ENCODE measurements at regions not wholly inside any gene's neighbourhood (a gene's known extent, or its start where the extent isn't known, plus 50 kb on each side); places are given as distances from the start of the nearest gene placed in this dataset.
"Not testable (repeated sequence)": the region's sequence is repeated elsewhere in the genome, so short reads cannot be mapped to it uniquely, and the experiment has no call there.

GRCh38 chr21:41570791-41571355, 62.9 kb upstream of the TMPRSS2 start:
- no peak overlapping the region for H3K4me3 ChIP-seq (ENCODE audit: low read depth, low read length)
- DNase-seq (ENCODE audit: low read depth): no peak
- TF ChIP-seq, protein P1, sequence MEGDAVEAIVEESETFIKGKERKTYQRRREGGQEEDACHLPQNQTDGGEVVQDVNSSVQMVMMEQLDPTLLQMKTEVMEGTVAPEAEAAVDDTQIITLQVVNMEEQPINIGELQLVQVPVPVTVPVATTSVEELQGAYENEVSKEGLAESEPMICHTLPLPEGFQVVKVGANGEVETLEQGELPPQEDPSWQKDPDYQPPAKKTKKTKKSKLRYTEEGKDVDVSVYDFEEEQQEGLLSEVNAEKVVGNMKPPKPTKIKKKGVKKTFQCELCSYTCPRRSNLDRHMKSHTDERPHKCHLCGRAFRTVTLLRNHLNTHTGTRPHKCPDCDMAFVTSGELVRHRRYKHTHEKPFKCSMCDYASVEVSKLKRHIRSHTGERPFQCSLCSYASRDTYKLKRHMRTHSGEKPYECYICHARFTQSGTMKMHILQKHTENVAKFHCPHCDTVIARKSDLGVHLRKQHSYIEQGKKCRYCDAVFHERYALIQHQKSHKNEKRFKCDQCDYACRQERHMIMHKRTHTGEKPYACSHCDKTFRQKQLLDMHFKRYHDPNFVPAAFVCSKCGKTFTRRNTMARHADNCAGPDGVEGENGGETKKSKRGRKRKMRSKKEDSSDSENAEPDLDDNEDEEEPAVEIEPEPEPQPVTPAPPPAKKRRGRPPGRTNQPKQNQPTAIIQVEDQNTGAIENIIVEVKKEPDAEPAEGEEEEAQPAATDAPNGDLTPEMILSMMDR (IDR thresholded peaks at IDR 0.05; ENCODE audit: insufficient read depth, low read length): no peak

DNA sequence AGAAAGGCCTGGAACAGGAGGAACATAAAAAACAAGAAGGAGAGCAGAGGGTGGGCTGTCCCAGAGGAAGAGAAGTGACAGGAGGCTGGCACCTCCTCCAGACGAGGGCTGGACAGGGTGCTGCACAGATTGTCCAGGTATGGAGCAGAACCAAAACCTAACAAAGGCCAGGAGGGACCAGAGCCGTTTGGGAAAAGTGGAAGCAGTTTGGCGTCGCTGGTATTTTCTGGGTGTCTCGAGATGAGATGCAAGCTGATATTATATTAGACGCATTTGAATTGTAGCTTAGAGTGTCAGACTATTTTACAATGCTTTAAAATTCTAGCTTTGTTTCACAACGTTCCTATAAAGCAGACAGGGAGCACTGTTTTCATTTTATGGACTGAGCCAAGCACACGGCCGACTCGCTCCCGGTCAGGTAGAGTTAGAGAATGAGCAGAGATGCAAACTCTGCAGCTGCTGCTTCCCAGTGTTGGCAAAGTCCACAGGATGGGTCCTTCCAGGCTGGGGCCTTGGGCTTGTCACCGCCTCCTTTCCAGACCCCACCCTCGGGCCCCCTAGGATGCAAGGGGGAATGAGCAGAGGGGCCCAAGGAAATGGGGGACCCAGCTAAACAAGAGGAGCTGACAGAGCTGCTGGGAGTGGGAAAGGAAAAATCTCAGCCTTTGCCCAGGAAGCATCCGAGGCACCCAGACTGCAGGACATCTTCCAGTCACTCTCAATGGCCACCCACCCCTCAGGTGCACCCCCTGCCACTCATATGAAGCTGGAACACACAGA, 60.8 kb upstream of the TMPRSS2 start:
- H3K4me3 ChIP-seq (ENCODE audit: low read depth, low read length): no peak overlapping the region
- no peak for DNase-seq (ENCODE audit: low read depth)
- TF ChIP-seq, protein P1 (IDR thresholded peaks at IDR 0.05; ENCODE audit: insufficient read depth, low read length): no peak

DNA sequence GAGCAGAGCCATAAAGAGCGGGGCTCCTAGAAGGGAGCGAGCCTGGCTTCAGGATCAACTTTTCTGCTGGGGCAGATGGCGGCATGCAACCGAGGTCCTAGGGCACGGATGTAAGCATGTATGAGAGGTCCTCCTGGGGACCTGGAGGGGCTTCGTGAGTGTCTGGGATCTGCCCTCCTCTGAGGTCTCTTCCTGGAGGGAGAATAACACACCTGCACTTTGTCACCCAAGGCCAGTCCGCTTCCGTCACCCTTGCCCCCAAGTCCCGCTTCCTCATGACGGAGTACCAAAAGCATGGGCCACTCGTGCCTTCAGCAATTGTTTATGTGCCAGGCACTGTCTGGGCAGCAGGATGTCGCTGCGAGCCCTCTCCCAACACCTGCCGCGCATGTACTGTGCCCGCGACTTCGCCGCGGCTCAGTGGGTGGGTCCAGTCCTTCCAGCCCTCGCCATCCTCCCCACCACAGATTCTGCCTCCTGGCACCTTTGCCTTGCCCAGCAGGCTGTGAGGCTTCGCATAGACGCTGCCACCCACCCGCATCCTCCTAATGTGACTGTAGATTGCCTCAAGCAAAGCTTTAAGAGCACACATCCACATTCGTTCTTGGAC, 60.0 kb upstream of the TMPRSS2 start:
- DNase-seq (ENCODE audit: low read depth): no peak
- TF ChIP-seq, protein P1 (IDR thresholded peaks at IDR 0.05; ENCODE audit: insufficient read depth, low read length): no peak
- H3K4me3 ChIP-seq (ENCODE audit: low read depth, low read length): no peak overlapping the region

GRCh38 chr21:41567237-41567636, 59.3 kb upstream of the TMPRSS2 start:
- DNase-seq (ENCODE audit: low read depth); H3K4me3 ChIP-seq (ENCODE audit: low read depth, low read length): not testable (repeated sequence)

DNA sequence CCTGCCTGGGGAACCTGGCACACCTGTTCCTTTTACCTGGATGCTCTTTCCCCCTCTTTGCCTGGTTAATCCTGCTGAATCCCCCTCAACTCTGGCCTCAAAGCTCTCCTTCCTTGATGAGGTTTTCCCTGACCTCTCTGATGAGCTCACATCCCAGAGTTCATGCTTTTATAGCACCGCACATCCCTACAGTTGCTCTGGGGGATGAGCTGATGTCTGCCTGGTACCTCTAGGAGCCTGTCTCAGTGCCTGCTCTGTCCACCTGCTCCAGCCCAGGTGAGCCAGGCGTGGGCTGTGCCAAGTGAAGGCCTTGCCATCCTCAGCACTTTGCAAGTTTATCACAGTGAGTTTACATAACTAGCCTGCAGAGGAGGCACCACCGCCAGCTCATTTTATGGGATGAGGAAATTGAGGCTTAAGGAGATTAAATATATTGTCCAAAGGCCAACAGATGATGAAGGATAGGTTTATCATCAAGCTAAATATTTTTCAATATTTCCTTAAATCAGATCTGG, 58.6 kb upstream of the TMPRSS2 start:
- TF ChIP-seq, protein P1 (IDR thresholded peaks at IDR 0.05; ENCODE audit: insufficient read depth, low read length): no peak
- no peak overlapping the region for H3K4me3 ChIP-seq (ENCODE audit: low read depth, low read length)
- DNase-seq (ENCODE audit: low read depth): no peak

GRCh38 chr21:41565550-41565949, 57.6 kb upstream of the TMPRSS2 start:
- no peak for DNase-seq (ENCODE audit: low read depth)
- no peak overlapping the region for H3K4me3 ChIP-seq (ENCODE audit: low read depth, low read length)
- TF ChIP-seq, protein P1 (IDR thresholded peaks at IDR 0.05; ENCODE audit: insufficient read depth, low read length): no peak

GRCh38 chr21:41564871-41565274, 56.9 kb upstream of the TMPRSS2 start:
- no peak overlapping the region for H3K4me3 ChIP-seq (ENCODE audit: low read depth, low read length)
- DNase-seq (ENCODE audit: low read depth): peak; percentile 4
- TF ChIP-seq, protein P1 (IDR thresholded peaks at IDR 0.05; ENCODE audit: insufficient read depth, low read length): no peak
